ENCODE measurements at regions not wholly inside any gene's neighbourhood (a gene's known extent, or its start where the extent isn't known, plus 50 kb on each side); places are given as distances from the start of the nearest gene placed in this dataset.

DNA sequence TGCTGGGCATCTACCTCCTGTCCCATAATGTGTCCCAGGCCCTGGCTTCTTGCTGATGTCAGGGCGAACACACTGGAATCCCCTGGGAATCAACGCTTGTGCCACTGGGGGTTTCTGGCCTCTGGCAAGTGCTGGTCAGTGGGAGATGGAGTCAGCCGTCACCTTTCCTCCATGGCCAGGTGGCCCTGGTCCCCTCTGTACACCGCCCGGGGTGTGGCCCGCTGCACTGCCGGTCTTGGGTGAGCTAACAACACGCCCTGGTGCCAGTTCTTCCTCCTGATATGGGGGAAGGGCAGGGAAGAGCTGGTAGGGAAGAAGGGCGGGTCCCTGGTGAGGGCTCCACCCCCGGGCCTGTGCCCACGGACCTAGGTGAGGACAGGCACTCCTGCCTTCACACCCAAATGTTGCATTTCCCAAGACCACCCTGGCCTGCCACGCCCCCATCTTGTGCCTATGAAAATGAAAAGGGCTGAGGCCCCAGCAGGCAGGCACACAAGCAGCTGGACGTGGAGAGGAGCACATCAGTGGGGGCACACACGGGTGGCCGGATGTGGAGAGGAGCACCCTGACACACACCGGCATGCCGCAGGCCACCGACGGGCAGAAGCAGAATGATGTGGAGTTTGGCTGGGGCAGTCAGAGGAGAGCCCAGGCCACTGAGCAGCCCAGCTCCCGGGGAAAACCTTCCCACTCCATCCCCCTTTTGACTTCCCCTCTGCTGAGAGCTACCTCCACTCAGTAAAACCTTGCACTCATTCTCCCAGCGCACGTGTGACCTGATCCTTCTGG, 140.5 kb downstream of the ASB1 start:
- TF ChIP-seq, protein P1, sequence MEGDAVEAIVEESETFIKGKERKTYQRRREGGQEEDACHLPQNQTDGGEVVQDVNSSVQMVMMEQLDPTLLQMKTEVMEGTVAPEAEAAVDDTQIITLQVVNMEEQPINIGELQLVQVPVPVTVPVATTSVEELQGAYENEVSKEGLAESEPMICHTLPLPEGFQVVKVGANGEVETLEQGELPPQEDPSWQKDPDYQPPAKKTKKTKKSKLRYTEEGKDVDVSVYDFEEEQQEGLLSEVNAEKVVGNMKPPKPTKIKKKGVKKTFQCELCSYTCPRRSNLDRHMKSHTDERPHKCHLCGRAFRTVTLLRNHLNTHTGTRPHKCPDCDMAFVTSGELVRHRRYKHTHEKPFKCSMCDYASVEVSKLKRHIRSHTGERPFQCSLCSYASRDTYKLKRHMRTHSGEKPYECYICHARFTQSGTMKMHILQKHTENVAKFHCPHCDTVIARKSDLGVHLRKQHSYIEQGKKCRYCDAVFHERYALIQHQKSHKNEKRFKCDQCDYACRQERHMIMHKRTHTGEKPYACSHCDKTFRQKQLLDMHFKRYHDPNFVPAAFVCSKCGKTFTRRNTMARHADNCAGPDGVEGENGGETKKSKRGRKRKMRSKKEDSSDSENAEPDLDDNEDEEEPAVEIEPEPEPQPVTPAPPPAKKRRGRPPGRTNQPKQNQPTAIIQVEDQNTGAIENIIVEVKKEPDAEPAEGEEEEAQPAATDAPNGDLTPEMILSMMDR (conservative IDR thresholded peaks at IDR 0.05; ENCODE audit: low read length) = no peak
- no peak for TF ChIP-seq EZH2phosphoT487 (IDR thresholded peaks at IDR 0.05; ENCODE audit: borderline replicate concordance, low read depth, low read length)

All from OCI-LY7 (cell line).